Hepatocyte (in vitro differentiated cells): ENCODE measurements at regions not wholly inside any gene's neighbourhood (a gene's known extent, or its start where the extent isn't known, plus 50 kb on each side); places are given as distances from the start of the nearest gene placed in this dataset.

Experiments
- DNase-seq: peaks from one replicate; pipeline ENCODE4 v3.0.0-alpha.2; 2016; ENCODE audit warnings: low spot score
- H2AFZ ChIP-seq: fragments of 200-600 bp; sonication (generic); 2 replicates; pipeline ENCODE4 v1.6.0; 2016; ENCODE audit warnings: antibody characterized with exemption, mild to moderate bottlenecking
- H3K27ac ChIP-seq: fragments of 200-600 bp; sonication (generic); 2 replicates; pipeline ENCODE4 v1.5.1; 2016; ENCODE audit warnings: mild to moderate bottlenecking
- H3K27me3 ChIP-seq: fragments of 200-600 bp; sonication (generic); 2 replicates; pipeline ENCODE4 v1.6.1; 2016
- H3K36me3 ChIP-seq: fragments of 200-600 bp; sonication (generic); replicated peaks from 2 replicates; pipeline ENCODE4 v1.5.1; 2016; ENCODE audit warnings: low read depth; ENCODE audit not compliant: insufficient read depth
- H3K4me1 ChIP-seq: fragments of 200-600 bp; sonication (generic); 2 replicates; pipeline ENCODE4 v1.5.1; 2016; ENCODE audit warnings: mild to moderate bottlenecking, moderate library complexity; ENCODE audit not compliant: insufficient read depth
- H3K4me2 ChIP-seq: fragments of 200-600 bp; sonication (generic); 2 replicates; pipeline ENCODE4 v1.6.0; 2016
- H3K4me3 ChIP-seq: fragments of 200-600 bp; sonication (generic); 2 replicates; pipeline ENCODE4 v1.5.1; 2016; ENCODE audit warnings: mild to moderate bottlenecking
- H3K79me2 ChIP-seq: fragments of 200-600 bp; sonication (generic); 2 replicates; pipeline ENCODE4 v1.6.0; 2017; ENCODE audit warnings: mild to moderate bottlenecking
- H3K9me2 ChIP-seq: fragments of 200-600 bp; sonication (generic); replicated peaks from 2 replicates; pipeline ENCODE4 v1.6.0; 2017; ENCODE audit warnings: mild to moderate bottlenecking; ENCODE audit not compliant: insufficient read depth
- H3K9me3 ChIP-seq: fragments of 200-600 bp; sonication (generic); 2 replicates; pipeline ENCODE4 v1.5.1; 2016; ENCODE audit warnings: low read depth, mild to moderate bottlenecking
- H4K20me1 ChIP-seq: fragments of 200-600 bp; sonication (generic); 2 replicates; pipeline ENCODE4 v1.6.0; 2016; ENCODE audit warnings: mild to moderate bottlenecking; ENCODE audit not compliant: insufficient read depth, poor library complexity, severe bottlenecking
- EZH2 ChIP-seq: fragments of 200-600 bp; sonication (generic); IDR thresholded peaks from 2 replicates; pipeline ENCODE4 v1.6.1; 2016; ENCODE audit warnings: antibody characterized with exemption, mild to moderate bottlenecking, borderline replicate concordance
- EZH2phosphoT487 ChIP-seq: fragments of 200-600 bp; sonication (generic); IDR thresholded peaks from one replicate; pipeline ENCODE4 v1.6.1; 2018; ENCODE audit warnings: antibody characterized with exemption, mild to moderate bottlenecking, low read depth, moderate library complexity; ENCODE audit not compliant: unreplicated experiment, severe bottlenecking
- WGBS: methylation state at CpG from one replicate; pipeline ENCODE4 v1.1.6; 2016; ENCODE audit warnings: low lambda C conversion rate; ENCODE audit errors: missing lambda C conversion rate; 5-methylcytosine and 5-hydroxymethylcytosine counted together
- TF ChIP-seq, protein P1 (sequence below): fragments of 200-600 bp; sonication (generic); IDR thresholded peaks from 2 replicates; pipeline ENCODE4 v1.5.1; 2016; ENCODE audit warnings: antibody characterized with exemption, mild to moderate bottlenecking; ENCODE audit not compliant: poor library complexity

DNA sequence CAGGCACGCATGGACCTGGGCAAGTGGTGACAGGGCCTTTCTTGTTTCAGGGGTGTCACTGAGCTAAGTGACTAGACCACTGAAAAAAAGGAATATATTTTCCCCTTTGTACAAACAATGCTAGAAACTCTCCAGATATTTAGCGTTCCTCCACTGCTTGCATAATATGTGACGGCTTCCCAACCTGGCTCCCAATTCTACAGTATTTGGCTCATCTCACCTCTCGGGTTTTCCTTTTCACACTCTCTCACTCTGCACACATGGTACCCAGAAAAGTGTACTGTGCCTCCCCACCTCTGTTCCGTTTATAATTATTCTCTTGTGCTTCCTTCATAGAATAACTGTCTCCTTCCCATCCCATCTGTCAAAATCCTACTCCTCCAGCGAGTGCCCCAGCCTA, 140.5 kb upstream of the KLHL25 start:
- H2AFZ ChIP-seq, result no peak overlapping the region
- 95% methylated on average over 6 of the region's 6 CpGs for whole genome bisulfite sequencing
- H3K79me2 ChIP-seq, result no peaks in the 10 kb centered on the region
- no peak overlapping the region for H3K27ac ChIP-seq
- H3K4me3 ChIP-seq, result no peak overlapping the region
- no peaks in the 10 kb centered on the region for H4K20me1 ChIP-seq
- TF ChIP-seq EZH2 (no peak), EZH2phosphoT487 (no peak)
- TF ChIP-seq, protein P1, sequence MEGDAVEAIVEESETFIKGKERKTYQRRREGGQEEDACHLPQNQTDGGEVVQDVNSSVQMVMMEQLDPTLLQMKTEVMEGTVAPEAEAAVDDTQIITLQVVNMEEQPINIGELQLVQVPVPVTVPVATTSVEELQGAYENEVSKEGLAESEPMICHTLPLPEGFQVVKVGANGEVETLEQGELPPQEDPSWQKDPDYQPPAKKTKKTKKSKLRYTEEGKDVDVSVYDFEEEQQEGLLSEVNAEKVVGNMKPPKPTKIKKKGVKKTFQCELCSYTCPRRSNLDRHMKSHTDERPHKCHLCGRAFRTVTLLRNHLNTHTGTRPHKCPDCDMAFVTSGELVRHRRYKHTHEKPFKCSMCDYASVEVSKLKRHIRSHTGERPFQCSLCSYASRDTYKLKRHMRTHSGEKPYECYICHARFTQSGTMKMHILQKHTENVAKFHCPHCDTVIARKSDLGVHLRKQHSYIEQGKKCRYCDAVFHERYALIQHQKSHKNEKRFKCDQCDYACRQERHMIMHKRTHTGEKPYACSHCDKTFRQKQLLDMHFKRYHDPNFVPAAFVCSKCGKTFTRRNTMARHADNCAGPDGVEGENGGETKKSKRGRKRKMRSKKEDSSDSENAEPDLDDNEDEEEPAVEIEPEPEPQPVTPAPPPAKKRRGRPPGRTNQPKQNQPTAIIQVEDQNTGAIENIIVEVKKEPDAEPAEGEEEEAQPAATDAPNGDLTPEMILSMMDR, result no peak
- H3K9me2 ChIP-seq, result no peaks in the 10 kb centered on the region
- DNase-seq, result no peak
- no peaks in the 10 kb centered on the region for H3K36me3 ChIP-seq
- no peaks in the 10 kb centered on the region for H3K4me1 ChIP-seq
- no peak overlapping the region for H3K4me2 ChIP-seq
- no peaks in the 10 kb centered on the region for H3K9me3 ChIP-seq
- H3K27me3 ChIP-seq, result no peaks in the 10 kb centered on the region

DNA sequence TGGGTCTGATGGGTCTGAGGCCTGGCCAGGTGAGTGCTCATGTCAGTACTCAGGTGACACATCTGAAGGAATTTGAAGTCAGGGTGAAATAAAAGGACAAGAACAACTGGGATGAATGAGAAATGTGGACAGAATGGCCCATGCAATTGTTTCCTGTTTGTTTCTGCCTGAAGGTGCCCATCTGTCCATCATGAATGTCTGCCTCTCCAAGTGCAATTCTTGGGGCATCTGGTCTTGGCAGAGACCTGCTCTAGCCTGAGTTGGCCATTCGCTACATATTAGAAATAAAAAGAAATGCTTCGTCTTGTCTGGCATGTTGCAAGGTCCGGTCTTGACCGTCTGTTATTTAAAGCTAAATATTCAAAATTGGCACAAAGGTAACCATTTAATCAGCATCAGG, 142.0 kb upstream of the AGBL1 start:
- no peaks in the 10 kb centered on the region for H3K4me1 ChIP-seq
- no peaks in the 10 kb centered on the region for H3K9me2 ChIP-seq
- TF ChIP-seq, protein P1, result no peak
- TF ChIP-seq EZH2, result no peak
- TF ChIP-seq EZH2phosphoT487, result no peak
- H3K4me3 ChIP-seq, result no peak overlapping the region
- H3K27me3 ChIP-seq, result no peaks in the 10 kb centered on the region
- 95% methylated on average over 4 of the region's 4 CpGs for WGBS
- no peaks in the 10 kb centered on the region for H3K79me2 ChIP-seq
- DNase-seq, result no peak
- no peaks in the 10 kb centered on the region for H4K20me1 ChIP-seq
- H2AFZ ChIP-seq, result no peak overlapping the region
- no peak overlapping the region for H3K4me2 ChIP-seq
- no peak overlapping the region for H3K27ac ChIP-seq
- H3K9me3 ChIP-seq, result no peaks in the 10 kb centered on the region
- no peaks in the 10 kb centered on the region for H3K36me3 ChIP-seq

DNA sequence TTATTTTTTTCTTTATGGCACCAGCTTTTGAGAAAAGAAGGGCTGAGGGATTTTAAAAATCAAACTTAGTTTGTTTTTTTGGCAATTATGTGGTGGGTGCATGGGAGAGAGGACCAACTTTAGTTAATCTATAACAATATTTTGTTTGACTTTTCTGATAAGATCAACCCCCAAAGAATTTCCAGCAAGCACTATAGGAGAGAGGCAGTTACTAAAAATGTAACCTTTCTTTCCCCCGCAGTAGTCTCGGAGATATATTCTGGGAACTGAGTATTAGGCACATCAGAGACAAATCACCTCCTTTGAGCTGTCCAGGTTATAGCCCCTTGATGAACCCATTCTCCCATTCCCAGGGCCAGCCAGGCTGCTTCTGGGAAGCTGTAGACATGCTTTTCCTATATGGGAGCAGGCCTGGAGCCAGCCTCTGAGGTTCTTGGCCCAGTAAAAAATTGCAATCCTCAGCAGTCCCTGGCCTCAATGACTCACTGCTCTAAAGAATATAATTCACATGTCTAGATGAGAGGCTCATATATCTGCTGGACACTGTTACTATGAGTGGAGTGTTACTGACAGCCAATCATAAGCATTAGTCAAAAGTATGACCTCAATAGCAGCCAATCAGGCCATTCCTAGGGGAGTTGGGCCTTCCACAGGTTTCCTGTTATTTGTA, 138.3 kb upstream of the AGBL1 start:
- Histone ChIP-seq H3K4me1 (no peaks in the 10 kb centered on the region), H3K9me2 (no peaks in the 10 kb centered on the region), H3K27ac (peak overlapping the region; percentile 69), H4K20me1 (no peaks in the 10 kb centered on the region), H3K79me2 (no peaks in the 10 kb centered on the region), H3K4me3 (no peak overlapping the region), H3K27me3 (no peaks in the 10 kb centered on the region), H3K4me2 (peak overlapping the region; percentile 8), H3K36me3 (no peaks in the 10 kb centered on the region), H3K9me3 (no peaks in the 10 kb centered on the region), H2AFZ (no peak overlapping the region)
- DNase-seq, result peak; percentile 77
- 50% methylated on average over 2 of the region's 2 CpGs for WGBS
- TF ChIP-seq EZH2phosphoT487, result no peak
- TF ChIP-seq, protein P1, result no peak
- TF ChIP-seq EZH2, result no peak

- Histone ChIP-seq H3K27me3 (no peaks in the 10 kb centered on the region), H4K20me1 (no peaks in the 10 kb centered on the region), H3K4me2 (no peak overlapping the region), H3K4me1 (no peaks in the 10 kb centered on the region), H2AFZ (no peak overlapping the region), H3K79me2 (no peaks in the 10 kb centered on the region), H3K9me3 (no peaks in the 10 kb centered on the region), H3K9me2 (no peaks in the 10 kb centered on the region), H3K36me3 (no peaks in the 10 kb centered on the region), H3K4me3 (no peak overlapping the region), H3K27ac (peak overlapping the region; percentile 69)
- TF ChIP-seq EZH2phosphoT487 (no peak), EZH2 (no peak)
- TF ChIP-seq, protein P1, result no peak
- WGBS, result 78% methylated on average over 5 of the region's 5 CpGs
- no peak for DNase-seq
Observed at GRCh38 chr15:85942632-85943031, 137.0 kb upstream of the AGBL1 start.
